DOHH2 (cell line): ENCODE measurements at regions not wholly inside any gene's neighbourhood (a gene's known extent, or its start where the extent isn't known, plus 50 kb on each side); places are given as distances from the start of the nearest gene placed in this dataset.
"Not testable (repeated sequence)": the region's sequence is repeated elsewhere in the genome, so short reads cannot be mapped to it uniquely, and the experiment has no call there.

Experiments used
- H3F3A ChIP-seq: fragments of 200-600 bp; sonication (generic), shearing (Covaris generic); 2 replicates; pipeline ENCODE4 v1.6.0; 2016; ENCODE audit warnings: antibody characterized with exemption, mild to moderate bottlenecking; ENCODE audit not compliant: control insufficient read depth, insufficient read depth
- H3K27ac ChIP-seq: fragments of 200-600 bp; sonication (generic); 2 replicates; pipeline ENCODE4 v1.5.1; 2014; ENCODE audit warnings: low read depth, mild to moderate bottlenecking, low read length, moderate library complexity
- H3K27me3 ChIP-seq: fragments of 200-600 bp; sonication (generic); 2 replicates; pipeline ENCODE4 v1.6.1; 2014; ENCODE audit warnings: mild to moderate bottlenecking, low read length, mixed read lengths; ENCODE audit not compliant: control insufficient read depth
- H3K36me3 ChIP-seq: fragments of 200-600 bp; sonication (generic); 2 replicates; pipeline ENCODE4 v1.6.1; 2014; ENCODE audit warnings: mild to moderate bottlenecking, low read length, moderate library complexity, mixed read lengths; ENCODE audit not compliant: control insufficient read depth
- H3K4me1 ChIP-seq: fragments of 200-600 bp; sonication (generic); 2 replicates; pipeline ENCODE4 v1.6.1; 2014; ENCODE audit warnings: mild to moderate bottlenecking, low read length, mixed read lengths; ENCODE audit not compliant: control insufficient read depth
- H3K4me2 ChIP-seq: fragments of 200-600 bp; sonication (generic); 2 replicates; pipeline ENCODE4 v1.6.0; 2014; ENCODE audit warnings: mild to moderate bottlenecking, low read length, moderate library complexity
- H3K4me3 ChIP-seq: fragments of 200-600 bp; sonication (generic); 2 replicates; pipeline ENCODE4 v1.5.1; 2014; ENCODE audit warnings: mild to moderate bottlenecking, low read length, mixed read lengths
- H3K79me2 ChIP-seq: fragments of 200-600 bp; sonication (generic); 2 replicates; pipeline ENCODE4 v1.6.1; 2014; ENCODE audit warnings: mild to moderate bottlenecking, low read length, mixed read lengths; ENCODE audit not compliant: control insufficient read depth
- H3K9me2 ChIP-seq: fragments of 200-600 bp; sonication (generic); replicated peaks from 2 replicates; pipeline ENCODE4 v1.6.1; 2014; ENCODE audit warnings: mild to moderate bottlenecking, low read length, mixed read lengths; ENCODE audit not compliant: control insufficient read depth
- H3K9me3 ChIP-seq: fragments of 200-600 bp; sonication (generic); 2 replicates; pipeline ENCODE4 v1.6.1; 2014; ENCODE audit warnings: antibody characterized with exemption, low read length, mixed read lengths; ENCODE audit not compliant: control insufficient read depth, insufficient read depth
- H4K20me1 ChIP-seq: fragments of 200-600 bp; sonication (generic); 2 replicates; pipeline ENCODE4 v1.6.0; 2014; ENCODE audit warnings: low read depth, mild to moderate bottlenecking, antibody characterized with exemption, low read length, moderate library complexity; ENCODE audit not compliant: control insufficient read depth, insufficient read depth
- TF ChIP-seq, protein P1 (sequence below): fragments of 200-600 bp; sonication (generic); IDR thresholded peaks from one replicate; pipeline ENCODE4 v1.5.1; 2014; ENCODE audit warnings: antibody characterized with exemption, mild to moderate bottlenecking, low read depth, low read length; ENCODE audit not compliant: poor library complexity, severe bottlenecking

DNA sequence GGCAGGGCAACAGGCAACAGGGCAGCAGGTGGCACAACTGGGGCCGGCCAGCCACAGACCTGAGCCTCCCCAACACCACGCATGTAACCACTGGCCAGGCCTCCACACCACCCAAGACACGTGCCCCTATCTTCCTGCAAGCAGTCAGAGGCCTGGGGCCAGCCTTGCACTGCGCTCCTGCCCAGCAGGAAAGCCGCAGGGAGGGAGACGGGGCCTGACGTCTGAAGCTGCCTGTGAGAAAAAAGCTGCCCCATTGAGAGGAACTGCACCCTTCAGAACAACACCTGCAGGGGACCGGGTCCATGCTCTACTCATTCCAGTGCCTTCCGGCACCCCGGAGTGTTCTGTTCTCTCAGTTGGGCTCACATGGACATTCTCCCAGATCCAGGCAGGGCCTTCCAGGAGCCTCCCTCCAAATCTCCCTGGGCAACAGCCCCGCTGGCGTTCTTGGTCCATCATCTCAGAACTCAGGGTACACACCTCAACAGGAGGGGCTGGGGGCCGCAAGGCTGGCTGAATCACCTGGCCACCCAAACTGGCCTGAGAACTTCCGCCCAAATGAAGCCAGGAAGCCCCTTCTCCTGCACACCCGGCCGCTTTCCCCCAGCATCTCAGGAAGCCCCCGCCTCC is 5403.6 kb upstream of the TPTE start:
- Histone ChIP-seq H3K4me2 (peak overlapping the region; percentile 51), H3K4me3 (peak overlapping the region; percentile 44), H3K27ac (peak overlapping the region; percentile 79), H3K4me1 (peaks cover 35% of the 10 kb centered on the region)
- H3K9me2 ChIP-seq, H4K20me1 ChIP-seq, H3K9me3 ChIP-seq, H3K79me2 ChIP-seq, H3F3A ChIP-seq, H3K27me3 ChIP-seq, H3K36me3 ChIP-seq: not testable (repeated sequence)

GRCh38 chr21:5118296-5118679 is 5403.1 kb upstream of the TPTE start:
- not testable (repeated sequence) for H3F3A ChIP-seq, H3K79me2 ChIP-seq, H3K9me3 ChIP-seq, H3K9me2 ChIP-seq, H3K36me3 ChIP-seq, H3K4me3 ChIP-seq, H4K20me1 ChIP-seq, H3K27me3 ChIP-seq
- H3K27ac ChIP-seq, result peak overlapping the region; percentile 79
- H3K4me1 ChIP-seq, result peaks cover 35% of the 10 kb centered on the region
- 0 out of 2 replicates have a peak overlapping the region, but pooled peaks have one; percentile 51 for H3K4me2 ChIP-seq

DNA sequence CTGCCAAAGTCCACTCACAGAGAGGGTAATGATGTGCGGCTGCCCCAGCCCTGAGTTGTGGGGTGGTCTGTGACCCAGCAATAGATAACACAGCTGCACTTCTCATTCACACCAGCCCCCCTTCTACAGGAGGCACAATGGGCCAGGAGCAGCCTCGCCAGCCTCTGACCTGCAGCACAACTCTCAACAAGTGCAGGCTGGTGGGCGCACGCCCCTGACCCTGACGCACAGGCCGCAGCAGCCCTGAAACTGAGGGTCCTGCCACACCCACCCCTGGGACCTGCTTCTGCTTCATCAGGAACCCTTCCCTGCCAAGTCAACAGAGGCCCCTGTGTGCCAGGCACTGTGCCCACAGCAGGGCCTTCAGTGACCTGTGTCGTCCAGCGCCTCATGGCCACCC is 5402.2 kb upstream of the TPTE start:
- peaks cover 28% of the 10 kb centered on the region for H3K4me1 ChIP-seq
- H3K4me2 ChIP-seq, result peak overlapping the region; percentile 14; the same call in 1 of the 2 replicates
- H3K27me3 ChIP-seq, H4K20me1 ChIP-seq, H3K79me2 ChIP-seq, H3K9me3 ChIP-seq, H3K9me2 ChIP-seq, H3K36me3 ChIP-seq, H3F3A ChIP-seq, H3K4me3 ChIP-seq: not testable (repeated sequence)
- peak overlapping the region; percentile 59 for H3K27ac ChIP-seq

DNA sequence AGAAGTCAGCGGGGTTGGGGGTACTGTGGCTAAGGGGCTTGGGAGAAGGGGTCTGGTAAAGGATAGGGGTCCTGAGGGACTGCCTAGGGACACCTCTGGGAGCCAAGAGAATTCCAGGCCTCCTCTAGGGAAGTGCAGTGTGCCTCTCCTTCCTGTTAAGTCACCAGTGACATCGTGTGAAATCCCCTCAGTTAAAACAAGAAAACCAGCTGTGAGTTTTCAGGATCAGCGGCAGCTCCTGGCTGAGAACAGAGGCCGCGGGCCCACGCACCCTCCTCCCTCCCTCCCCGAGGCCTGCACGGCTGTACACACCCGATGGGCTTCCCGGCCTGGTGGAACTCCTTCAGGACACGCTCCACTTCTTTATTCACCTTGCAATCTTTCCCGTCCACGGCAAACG is 5400.0 kb upstream of the TPTE start:
- H3K27me3 ChIP-seq, H3K4me2 ChIP-seq: not testable (repeated sequence)
- H3K4me1 ChIP-seq, result peaks cover 13% of the 10 kb centered on the region

GRCh38 chr21:5121849-5122248 is 5399.5 kb upstream of the TPTE start:
- not testable (repeated sequence) for H3F3A ChIP-seq, H3K79me2 ChIP-seq, H3K27me3 ChIP-seq, H3K27ac ChIP-seq, H3K36me3 ChIP-seq, H4K20me1 ChIP-seq, H3K9me2 ChIP-seq, H3K9me3 ChIP-seq, H3K4me3 ChIP-seq, H3K4me2 ChIP-seq
- peaks cover 13% of the 10 kb centered on the region for H3K4me1 ChIP-seq

More for the DNA sequence above, 5400.0 kb upstream of the TPTE start:
- not testable (repeated sequence) for H3K79me2 ChIP-seq, H3F3A ChIP-seq, H3K36me3 ChIP-seq, H4K20me1 ChIP-seq, H3K9me2 ChIP-seq, H3K9me3 ChIP-seq, H3K4me3 ChIP-seq, H3K27ac ChIP-seq

DNA sequence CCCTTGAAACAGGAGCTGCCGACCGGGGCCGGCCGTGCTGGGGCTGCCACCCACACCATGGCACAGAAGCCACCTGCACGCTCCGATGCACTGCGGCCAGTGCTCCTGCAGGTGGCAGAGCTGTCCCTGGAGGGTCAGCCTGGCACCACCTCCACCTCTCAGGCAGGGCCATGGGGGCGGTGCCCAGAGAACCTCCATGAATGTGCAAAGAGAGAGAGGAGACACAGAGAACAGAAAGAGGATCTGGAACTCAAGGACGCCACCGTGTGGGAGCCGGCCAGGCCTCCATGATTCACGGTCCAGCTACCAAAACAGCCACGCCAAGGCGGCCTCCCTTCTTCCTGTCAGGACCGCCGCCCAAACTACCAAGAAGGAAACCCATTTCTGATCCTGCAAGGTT is 5397.7 kb upstream of the TPTE start:
- peak overlapping the region; percentile 21; the same call in 1 of the 2 replicates for H3K4me2 ChIP-seq
- not testable (repeated sequence) for H3K27ac ChIP-seq, H4K20me1 ChIP-seq, H3K9me3 ChIP-seq, H3K36me3 ChIP-seq, H3K27me3 ChIP-seq, H3K4me3 ChIP-seq, H3F3A ChIP-seq, H3K79me2 ChIP-seq, H3K4me1 ChIP-seq, H3K9me2 ChIP-seq
- TF ChIP-seq, protein P1, sequence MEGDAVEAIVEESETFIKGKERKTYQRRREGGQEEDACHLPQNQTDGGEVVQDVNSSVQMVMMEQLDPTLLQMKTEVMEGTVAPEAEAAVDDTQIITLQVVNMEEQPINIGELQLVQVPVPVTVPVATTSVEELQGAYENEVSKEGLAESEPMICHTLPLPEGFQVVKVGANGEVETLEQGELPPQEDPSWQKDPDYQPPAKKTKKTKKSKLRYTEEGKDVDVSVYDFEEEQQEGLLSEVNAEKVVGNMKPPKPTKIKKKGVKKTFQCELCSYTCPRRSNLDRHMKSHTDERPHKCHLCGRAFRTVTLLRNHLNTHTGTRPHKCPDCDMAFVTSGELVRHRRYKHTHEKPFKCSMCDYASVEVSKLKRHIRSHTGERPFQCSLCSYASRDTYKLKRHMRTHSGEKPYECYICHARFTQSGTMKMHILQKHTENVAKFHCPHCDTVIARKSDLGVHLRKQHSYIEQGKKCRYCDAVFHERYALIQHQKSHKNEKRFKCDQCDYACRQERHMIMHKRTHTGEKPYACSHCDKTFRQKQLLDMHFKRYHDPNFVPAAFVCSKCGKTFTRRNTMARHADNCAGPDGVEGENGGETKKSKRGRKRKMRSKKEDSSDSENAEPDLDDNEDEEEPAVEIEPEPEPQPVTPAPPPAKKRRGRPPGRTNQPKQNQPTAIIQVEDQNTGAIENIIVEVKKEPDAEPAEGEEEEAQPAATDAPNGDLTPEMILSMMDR, result peak; percentile 17

GRCh38 chr21:5128261-5128660 is 5393.1 kb upstream of the TPTE start:
- not testable (repeated sequence) for H3F3A ChIP-seq, H3K27me3 ChIP-seq, H3K4me1 ChIP-seq, H3K79me2 ChIP-seq, H4K20me1 ChIP-seq, H3K9me3 ChIP-seq, H3K27ac ChIP-seq, H3K9me2 ChIP-seq, H3K36me3 ChIP-seq
- H3K4me2 ChIP-seq, result peak overlapping the region; percentile 42; the same call in 1 of the 2 replicates
- peak overlapping the region; percentile 67 for H3K4me3 ChIP-seq

- H3K79me2 ChIP-seq, H3K36me3 ChIP-seq, H3K4me1 ChIP-seq, H3K27me3 ChIP-seq, H3F3A ChIP-seq, H4K20me1 ChIP-seq, H3K4me2 ChIP-seq, H3K4me3 ChIP-seq, H3K9me3 ChIP-seq, H3K9me2 ChIP-seq, H3K27ac ChIP-seq: not testable (repeated sequence)
These were observed 5387.6 kb upstream of the TPTE start for GRCh38 chr21:5133824-5134223.
